ENCODE measurements at regions not wholly inside any gene's neighbourhood (a gene's known extent, or its start where the extent isn't known, plus 50 kb on each side); places are given as distances from the start of the nearest gene placed in this dataset.

- TF ChIP-seq ZNF263 (CRISPR knock-in tag; IDR thresholded peaks at IDR 0.05; ENCODE audit: low read depth) (no peak), ATF3 (CRISPR knock-in tag; conservative IDR thresholded peaks at IDR 0.05) (no peak), JAZF1 (CRISPR knock-in tag; IDR thresholded peaks at IDR 0.05) (no peak), RORB (CRISPR knock-in tag; IDR thresholded peaks at IDR 0.05) (no peak), TEAD4 (CRISPR knock-in tag; IDR thresholded peaks at IDR 0.05) (no peak), ZNF396 (CRISPR knock-in tag; IDR thresholded peaks at IDR 0.05; ENCODE audit: borderline replicate concordance) (no peak), ATF2 (CRISPR knock-in tag; IDR thresholded peaks at IDR 0.05; ENCODE audit: borderline replicate concordance, low read depth) (no peak), CREM (CRISPR knock-in tag; IDR thresholded peaks at IDR 0.05) (no peak), ZNF138 (CRISPR knock-in tag; conservative IDR thresholded peaks at IDR 0.05) (no peak), PRRX2 (CRISPR knock-in tag; IDR thresholded peaks at IDR 0.05) (no peak), NR2C2 (CRISPR knock-in tag; IDR thresholded peaks at IDR 0.05) (no peak), TP53 (CRISPR knock-in tag; IDR thresholded peaks at IDR 0.05) (no peak), ZBTB21 (CRISPR knock-in tag; IDR thresholded peaks at IDR 0.05; ENCODE audit: borderline replicate concordance) (no peak)
- TF ChIP-seq, protein P1, sequence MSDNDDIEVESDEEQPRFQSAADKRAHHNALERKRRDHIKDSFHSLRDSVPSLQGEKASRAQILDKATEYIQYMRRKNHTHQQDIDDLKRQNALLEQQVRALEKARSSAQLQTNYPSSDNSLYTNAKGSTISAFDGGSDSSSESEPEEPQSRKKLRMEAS (CRISPR knock-in tag; IDR thresholded peaks at IDR 0.05): no peak
- TF ChIP-seq, protein P2, sequence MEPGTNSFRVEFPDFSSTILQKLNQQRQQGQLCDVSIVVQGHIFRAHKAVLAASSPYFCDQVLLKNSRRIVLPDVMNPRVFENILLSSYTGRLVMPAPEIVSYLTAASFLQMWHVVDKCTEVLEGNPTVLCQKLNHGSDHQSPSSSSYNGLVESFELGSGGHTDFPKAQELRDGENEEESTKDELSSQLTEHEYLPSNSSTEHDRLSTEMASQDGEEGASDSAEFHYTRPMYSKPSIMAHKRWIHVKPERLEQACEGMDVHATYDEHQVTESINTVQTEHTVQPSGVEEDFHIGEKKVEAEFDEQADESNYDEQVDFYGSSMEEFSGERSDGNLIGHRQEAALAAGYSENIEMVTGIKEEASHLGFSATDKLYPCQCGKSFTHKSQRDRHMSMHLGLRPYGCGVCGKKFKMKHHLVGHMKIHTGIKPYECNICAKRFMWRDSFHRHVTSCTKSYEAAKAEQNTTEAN (CRISPR knock-in tag; IDR thresholded peaks at IDR 0.05): no peak
- TF ChIP-seq, protein P3, sequence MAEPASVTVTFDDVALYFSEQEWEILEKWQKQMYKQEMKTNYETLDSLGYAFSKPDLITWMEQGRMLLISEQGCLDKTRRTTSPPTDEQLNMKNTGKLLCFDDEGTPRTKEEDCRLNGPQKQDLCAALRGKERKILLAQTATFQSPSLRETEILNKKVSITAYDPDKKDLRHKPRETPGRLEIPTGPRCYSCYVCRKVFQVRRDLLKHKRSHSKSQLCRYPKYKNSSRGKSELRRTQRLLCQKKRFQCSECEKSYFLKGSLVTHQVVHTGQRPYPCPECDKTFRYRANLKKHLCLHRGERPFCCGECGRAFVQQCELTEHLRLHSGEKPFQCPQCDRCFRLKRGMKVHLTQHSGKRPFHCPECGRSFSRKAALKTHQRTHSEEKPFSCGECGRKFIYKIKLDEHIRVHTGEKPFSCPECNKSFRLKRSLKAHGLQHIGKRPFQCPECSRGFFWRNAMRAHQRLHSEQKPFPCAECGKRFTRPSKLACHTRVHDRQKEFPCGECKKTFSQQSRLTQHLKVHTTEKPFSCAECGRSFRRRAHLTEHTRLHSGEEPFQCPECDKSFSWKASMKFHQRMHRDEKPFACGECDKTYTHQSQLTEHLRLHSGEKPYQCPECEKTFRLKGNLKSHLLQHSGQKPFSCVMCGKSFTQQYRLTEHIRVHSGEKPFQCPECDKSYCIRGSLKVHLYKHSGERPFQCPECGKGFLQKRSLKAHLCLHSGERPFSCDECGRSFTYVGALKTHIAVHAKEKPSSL (CRISPR knock-in tag; conservative IDR thresholded peaks at IDR 0.05): no peak
- TF ChIP-seq, protein P4, sequence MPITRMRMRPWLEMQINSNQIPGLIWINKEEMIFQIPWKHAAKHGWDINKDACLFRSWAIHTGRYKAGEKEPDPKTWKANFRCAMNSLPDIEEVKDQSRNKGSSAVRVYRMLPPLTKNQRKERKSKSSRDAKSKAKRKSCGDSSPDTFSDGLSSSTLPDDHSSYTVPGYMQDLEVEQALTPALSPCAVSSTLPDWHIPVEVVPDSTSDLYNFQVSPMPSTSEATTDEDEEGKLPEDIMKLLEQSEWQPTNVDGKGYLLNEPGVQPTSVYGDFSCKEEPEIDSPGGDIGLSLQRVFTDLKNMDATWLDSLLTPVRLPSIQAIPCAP (CRISPR knock-in tag; IDR thresholded peaks at IDR 0.05): no peak
- peaks cover 20% of the 10 kb centered on the region for H3K36me3 Mint-ChIP-seq
- peaks cover 31% of the 10 kb centered on the region for H3K9me3 Mint-ChIP-seq
- no peak overlapping the region for H3K27ac Mint-ChIP-seq
- ChIA-PET CTCF (no interaction called here), POLR2A (no interaction called here)
- ATAC-seq (no peak), DNase-seq (ENCODE audit: low spot score) (no peak)
- no peaks in the 10 kb centered on the region for H3K4me1 Mint-ChIP-seq
- no peak overlapping the region for H3K4me3 Mint-ChIP-seq
- no peaks in the 10 kb centered on the region for H3K27me3 Mint-ChIP-seq (ENCODE audit: low read depth)
Observed at GRCh38 chr14:83583201-83583600, 1946.7 kb upstream of the FLRT2 start.

DNA sequence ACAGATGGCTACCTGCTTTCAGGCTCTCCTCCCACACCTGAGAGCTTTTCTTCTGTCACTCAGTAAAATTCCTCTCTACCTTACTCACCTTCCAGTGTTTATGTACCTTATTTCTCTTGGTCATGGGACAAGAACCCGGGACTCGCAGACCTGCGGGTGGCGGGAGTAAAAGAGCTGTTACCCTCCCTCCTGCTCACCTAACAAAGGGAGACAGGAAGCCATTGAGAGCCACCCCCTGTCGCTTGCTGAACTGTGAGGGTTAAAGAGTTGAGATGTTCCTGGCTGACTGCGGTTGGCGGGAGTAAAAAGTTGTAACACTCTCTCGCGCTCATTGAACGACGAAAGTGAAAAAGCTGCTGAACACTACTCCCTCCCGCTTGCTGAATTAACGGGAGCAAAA is 1935.1 kb upstream of the FLRT2 start:
- ChIA-PET CTCF (no interaction called here), POLR2A (no interaction called here)
- H3K27ac Mint-ChIP-seq: no peak overlapping the region
- H3K27me3 Mint-ChIP-seq (ENCODE audit: low read depth): no peaks in the 10 kb centered on the region; the same call in 1 of the 2 replicates
- peaks cover 20% of the 10 kb centered on the region for H3K9me3 Mint-ChIP-seq
- peaks cover 8% of the 10 kb centered on the region; the same call in 1 of the 2 replicates for H3K4me1 Mint-ChIP-seq
- DNase-seq (ENCODE audit: low spot score) (peak; percentile 12), ATAC-seq (no peak; the same call in 1 of the 2 replicates)
- peaks cover 7% of the 10 kb centered on the region; the same call in 1 of the 2 replicates for H3K36me3 Mint-ChIP-seq
- no peak overlapping the region for H3K4me3 Mint-ChIP-seq
- TF ChIP-seq FOXP1 (CRISPR knock-in tag; IDR thresholded peaks at IDR 0.05; ENCODE audit: borderline replicate concordance) (no peak), USF1 (CRISPR knock-in tag; IDR thresholded peaks at IDR 0.05) (no peak), NFATC4 (CRISPR knock-in tag; IDR thresholded peaks at IDR 0.05) (no peak), SP1 (CRISPR knock-in tag; conservative IDR thresholded peaks at IDR 0.05) (no peak)
- TF ChIP-seq, protein P5, sequence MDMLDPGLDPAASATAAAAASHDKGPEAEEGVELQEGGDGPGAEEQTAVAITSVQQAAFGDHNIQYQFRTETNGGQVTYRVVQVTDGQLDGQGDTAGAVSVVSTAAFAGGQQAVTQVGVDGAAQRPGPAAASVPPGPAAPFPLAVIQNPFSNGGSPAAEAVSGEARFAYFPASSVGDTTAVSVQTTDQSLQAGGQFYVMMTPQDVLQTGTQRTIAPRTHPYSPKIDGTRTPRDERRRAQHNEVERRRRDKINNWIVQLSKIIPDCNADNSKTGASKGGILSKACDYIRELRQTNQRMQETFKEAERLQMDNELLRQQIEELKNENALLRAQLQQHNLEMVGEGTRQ (CRISPR knock-in tag; IDR thresholded peaks at IDR 0.05): no peak
- TF ChIP-seq, protein P3 (CRISPR knock-in tag; conservative IDR thresholded peaks at IDR 0.05): no peak

Data from WTC11 (cell line).